HCT116 (cell line): ENCODE measurements at regions not wholly inside any gene's neighbourhood (a gene's known extent, or its start where the extent isn't known, plus 50 kb on each side); places are given as distances from the start of the nearest gene placed in this dataset.

ENCODE experiments used
- ATAC-seq: fragments of 200-7000 bp; cut with Tn5 transposase; 2 replicates; pipeline ENCODE4 v1.9.1; 2020; ENCODE audit warnings: mild to moderate bottlenecking, moderate library complexity
- BruUV-seq: library from RNA; stranded (reverse); fragments of 400-500 nt; replicated peaks from 2 replicates; lab custom pipeline; 2021; lab: Mats Ljungman, UMichigan
- CTCF ChIA-PET: fragments of 300-600 bp; sonication (Branson Sonifier 250); formaldehyde crosslinking; loops from one replicate; lab custom pipeline; 2021; ENCODE audit warnings: antibody characterized with exemption; lab: Charles Lee
- POLR2A ChIA-PET: fragments of 300-600, 350-600 bp; sonication (Branson Sonifier 250); formaldehyde crosslinking; loops from one replicate; lab custom pipeline; 2021; ENCODE audit warnings: antibody characterized with exemption; lab: Charles Lee
- RAD21 ChIA-PET, 2 experiments: fragments of 300-600 bp; sonication (Branson Sonifier 250); formaldehyde crosslinking; loops; one replicate each; lab custom pipeline; 2023; ENCODE audit warnings: low total read pairs in 2 of 2; ENCODE audit not compliant: uncharacterized antibody in 2 of 2, unreplicated experiment in 2 of 2, low non-redundant PET in 1 of 2; lab: Charles Lee
- DNase-seq: peaks from one replicate; pipeline ENCODE4 v3.0.0-alpha.2; 2010; ENCODE audit warnings: low read depth, low spot score
- H2AFZ ChIP-seq: fragments of 200-600 bp; shearing (Covaris generic), sonication (generic); 2 replicates; pipeline ENCODE4 v1.6.1; 2017; ENCODE audit warnings: low read depth, mixed run types, mixed read lengths, antibody characterized with exemption, low read length; ENCODE audit not compliant: poor library complexity, severe bottlenecking
- H3K27ac ChIP-seq: 2 replicates; pipeline ENCODE4 v1.5.1; 2012; ENCODE audit warnings: low read depth, low read length
- H3K27me3 ChIP-seq: fragments of 200-600 bp; sonication (generic); 2 replicates; pipeline ENCODE4 v1.6.1; 2016; ENCODE audit warnings: mixed run types, low read length, mixed read lengths; ENCODE audit not compliant: insufficient read depth
- H3K36me3 ChIP-seq, 2 experiments: fragments of 200-500 bp in 1 of 2; fragments of 200-600 bp in 1 of 2; sonication (Bioruptor generic) in 1 of 2; sonication (generic) in 1 of 2; 2 replicates each; pipeline versions ENCODE4 v1.5.1 to v1.6.1; 2014 to 2016; ENCODE audit warnings: low read length in 2 of 2, inconsistent platforms in 1 of 2, mixed read lengths in 1 of 2, mixed run types in 1 of 2; ENCODE audit not compliant: insufficient read depth in 2 of 2, control insufficient read depth in 1 of 2
- H3K4me1 ChIP-seq, 2 experiments: fragments of 200-600 bp in 1 of 2; sonication (generic) in 1 of 2; 2 replicates each; pipeline versions ENCODE4 v1.5.1 to v1.6.1; 2012 to 2017; ENCODE audit warnings: low read length in 2 of 2, inconsistent platforms in 1 of 2, mild to moderate bottlenecking in 1 of 2, mixed read lengths in 1 of 2, mixed run types in 1 of 2, moderate library complexity in 1 of 2; ENCODE audit not compliant: insufficient read depth in 2 of 2, control insufficient read depth in 1 of 2
- H3K4me2 ChIP-seq: fragments of 200-600 bp; sonication (generic); 2 replicates; pipeline ENCODE4 v1.6.1; 2017; ENCODE audit warnings: mixed run types, low read length, mixed read lengths
- H3K4me3 ChIP-seq, 2 experiments: fragments of 200-600 bp in 1 of 2; sonication (generic) in 1 of 2; replicated peaks in 1 of 2; 2 replicates each; pipeline ENCODE4 v1.5.1; 2011 to 2016; ENCODE audit warnings: low read length in 2 of 2, control low read depth in 1 of 2, low read depth in 1 of 2, mild to moderate bottlenecking in 1 of 2, mixed read lengths in 1 of 2, mixed run types in 1 of 2
- H3K79me2 ChIP-seq: fragments of 200-600 bp; sonication (generic); 2 replicates; pipeline ENCODE4 v1.6.1; 2017; ENCODE audit warnings: mild to moderate bottlenecking, mixed run types, low read length, moderate library complexity, mixed read lengths; ENCODE audit not compliant: insufficient read depth
- H3K9ac ChIP-seq: fragments of 200-600 bp; sonication (generic); 2 replicates; pipeline ENCODE4 v1.6.1; 2016; ENCODE audit warnings: low read length, mixed read lengths
- H3K9me2 ChIP-seq: fragments of 200-600 bp; sonication (generic), shearing (Covaris generic); 2 replicates; pipeline ENCODE4 v1.6.1; 2017; ENCODE audit warnings: mixed run types, mild to moderate bottlenecking, moderate library complexity; ENCODE audit not compliant: insufficient read depth
- H3K9me3 ChIP-seq, 2 experiments: fragments of 200-500 bp in 1 of 2; fragments of 200-600 bp in 1 of 2; sonication (Bioruptor generic) in 1 of 2; sonication (generic) in 1 of 2; 2 replicates each; pipeline ENCODE4 v1.6.1; 2014 to 2017; ENCODE audit warnings: low read length in 2 of 2, mixed read lengths in 2 of 2, inconsistent platforms in 1 of 2, low read depth in 1 of 2, mild to moderate bottlenecking in 1 of 2, mixed run types in 1 of 2, moderate library complexity in 1 of 2; ENCODE audit not compliant: control insufficient read depth in 1 of 2, insufficient read depth in 1 of 2
- H4K20me1 ChIP-seq: fragments of 200-600 bp; sonication (generic), shearing (Covaris generic); 2 replicates; pipeline ENCODE4 v1.6.1; 2017; ENCODE audit warnings: mixed run types, mild to moderate bottlenecking, moderate library complexity; ENCODE audit not compliant: insufficient read depth
- CBX3 ChIP-seq: IDR thresholded peaks from 2 replicates; pipeline ENCODE4 v1.6.1; 2012; ENCODE audit warnings: low read depth
- CEBPB ChIP-seq: IDR thresholded peaks from 2 replicates; pipeline ENCODE4 v1.6.1; 2012; ENCODE audit warnings: low read depth
- EGR1 ChIP-seq: IDR thresholded peaks from 2 replicates; pipeline ENCODE4 v1.6.1; 2012; ENCODE audit warnings: low read depth
- ELF1 ChIP-seq: IDR thresholded peaks from 2 replicates; pipeline ENCODE4 v1.6.1; 2012; ENCODE audit warnings: low read depth, borderline replicate concordance
- EZH2 ChIP-seq: fragments of 200-600 bp; sonication (generic); IDR thresholded peaks from 2 replicates; pipeline ENCODE4 v1.6.1; 2017; ENCODE audit warnings: antibody characterized with exemption, mixed run types
- EZH2phosphoT487 ChIP-seq: fragments of 200-600 bp; IDR thresholded peaks from 2 replicates; pipeline ENCODE4 v1.6.1; 2018; ENCODE audit warnings: antibody characterized with exemption, borderline replicate concordance
- FOSL1 ChIP-seq: IDR thresholded peaks from 2 replicates; pipeline ENCODE4 v1.6.1; 2012; ENCODE audit warnings: low read depth
- JUND ChIP-seq: IDR thresholded peaks from 2 replicates; pipeline ENCODE4 v1.6.1; 2012
- POLR2AphosphoS5 ChIP-seq: IDR thresholded peaks from 2 replicates; pipeline ENCODE4 v1.6.1; 2011; ENCODE audit warnings: mild to moderate bottlenecking, low read depth, low read length, moderate library complexity
- RAD21 ChIP-seq: IDR thresholded peaks from 2 replicates; pipeline ENCODE4 v1.6.1; 2012; ENCODE audit warnings: low read depth, mild to moderate bottlenecking
- SP1 ChIP-seq: IDR thresholded peaks from 2 replicates; pipeline ENCODE4 v1.6.1; 2012; ENCODE audit warnings: low read depth
- SRF ChIP-seq: IDR thresholded peaks from 2 replicates; pipeline ENCODE4 v1.6.1; 2012; ENCODE audit warnings: low read depth
- TCF7L2 ChIP-seq: IDR thresholded peaks from 2 replicates; pipeline ENCODE4 v1.7.0; 2011; ENCODE audit warnings: borderline replicate concordance, inconsistent platforms; ENCODE audit not compliant: insufficient read depth, insufficient read length; ENCODE audit errors: extremely low read depth
- YY1 ChIP-seq: IDR thresholded peaks from 2 replicates; pipeline ENCODE4 v1.6.1; 2011; ENCODE audit warnings: low read length, low read depth, moderate library complexity, mild to moderate bottlenecking; ENCODE audit not compliant: insufficient replicate concordance; ENCODE audit errors: extremely low read depth
- ZNF274 ChIP-seq: fragments of 200-500 bp; sonication (Bioruptor generic); IDR thresholded peaks from 2 replicates; pipeline ENCODE4 v1.6.1; 2014; ENCODE audit warnings: mild to moderate bottlenecking, low read depth, low read length, inconsistent platforms
- intact Hi-C: fragments of 100-400 bp; cut with micrococcal nuclease; formaldehyde crosslinking; loops from 2 replicates; pipeline ENCODE4 v1.10.0; 2022
- TF ChIP-seq, protein P1 (sequence below): IDR thresholded peaks from 2 replicates; pipeline ENCODE4 v1.6.1; 2012
- TF ChIP-seq, protein P2 (sequence below): IDR thresholded peaks from 2 replicates; pipeline ENCODE4 v1.6.1; 2012
- TF ChIP-seq, protein P3 (sequence below): IDR thresholded peaks from 2 replicates; pipeline ENCODE4 v1.6.1; 2012; ENCODE audit warnings: low read depth
- TF ChIP-seq, protein P4 (sequence below): IDR thresholded peaks from 2 replicates; pipeline ENCODE4 v1.6.1; 2011; ENCODE audit warnings: mild to moderate bottlenecking, low read length, moderate library complexity; ENCODE audit not compliant: insufficient replicate concordance; ENCODE audit errors: extremely low read depth

DNA sequence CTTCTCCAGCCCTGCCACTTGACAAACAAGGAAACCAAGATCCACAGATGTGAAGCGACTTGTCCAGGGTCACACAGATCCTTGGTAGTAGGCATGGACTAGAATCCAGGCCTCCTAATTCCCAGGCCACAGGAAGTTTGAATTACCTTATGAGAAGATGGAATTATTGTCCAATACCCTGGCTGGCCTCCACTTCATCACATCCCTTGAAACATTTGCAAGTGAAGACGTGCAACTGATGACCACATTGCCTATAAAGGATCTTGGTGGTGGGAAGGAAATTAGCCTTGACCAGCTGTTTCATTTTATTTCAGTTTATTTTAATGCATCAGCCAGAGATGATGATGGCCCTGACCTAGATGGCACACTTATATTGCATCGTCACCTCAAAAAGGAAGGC, 165.8 kb upstream of the CAMK1G start (continued):
- TF ChIP-seq JUND = no peak
- no peak for TF ChIP-seq RAD21
- TF ChIP-seq EGR1 = no peak
- no peak for TF ChIP-seq ZNF274
- no peak for TF ChIP-seq EZH2
- no peak for TF ChIP-seq TCF7L2
- TF ChIP-seq ELF1 = no peak
- no peak for TF ChIP-seq SP1
- TF ChIP-seq, protein P1, sequence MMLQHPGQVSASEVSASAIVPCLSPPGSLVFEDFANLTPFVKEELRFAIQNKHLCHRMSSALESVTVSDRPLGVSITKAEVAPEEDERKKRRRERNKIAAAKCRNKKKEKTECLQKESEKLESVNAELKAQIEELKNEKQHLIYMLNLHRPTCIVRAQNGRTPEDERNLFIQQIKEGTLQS = no peak
- TF ChIP-seq POLR2AphosphoS5 = no peak
- TF ChIP-seq CEBPB = no peak
- TF ChIP-seq, protein P2, sequence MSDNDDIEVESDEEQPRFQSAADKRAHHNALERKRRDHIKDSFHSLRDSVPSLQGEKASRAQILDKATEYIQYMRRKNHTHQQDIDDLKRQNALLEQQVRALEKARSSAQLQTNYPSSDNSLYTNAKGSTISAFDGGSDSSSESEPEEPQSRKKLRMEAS = no peak
- no peak for TF ChIP-seq FOSL1
- TF ChIP-seq SRF = no peak

DNA sequence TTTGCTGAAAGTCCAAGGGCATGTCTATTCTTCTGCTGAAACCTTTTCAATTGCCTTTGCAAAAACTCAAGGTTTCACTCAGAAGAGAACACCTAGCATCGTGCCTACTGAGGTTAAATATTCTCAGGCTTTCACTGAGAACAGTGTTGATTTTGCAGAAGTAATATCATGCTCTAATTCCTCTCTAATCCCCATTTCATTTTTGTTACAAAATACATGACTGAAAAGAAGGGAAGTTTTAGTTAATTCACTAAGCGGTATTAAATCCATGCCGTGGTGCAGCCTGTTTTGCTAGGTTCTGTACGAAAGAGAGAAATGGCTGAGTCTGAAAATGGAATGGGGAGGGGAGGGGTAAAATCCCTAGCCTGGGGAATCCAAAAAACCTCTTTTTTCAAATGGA, 163.2 kb upstream of the CAMK1G start:
- peaks cover 0 to 8% of the 10 kb centered on the region in 2 experiments; a peak in 2 of 4 replicates for H3K4me1 ChIP-seq
- TF ChIP-seq, protein P1 = no peak
- no peak for TF ChIP-seq CBX3
- TF ChIP-seq, protein P3, sequence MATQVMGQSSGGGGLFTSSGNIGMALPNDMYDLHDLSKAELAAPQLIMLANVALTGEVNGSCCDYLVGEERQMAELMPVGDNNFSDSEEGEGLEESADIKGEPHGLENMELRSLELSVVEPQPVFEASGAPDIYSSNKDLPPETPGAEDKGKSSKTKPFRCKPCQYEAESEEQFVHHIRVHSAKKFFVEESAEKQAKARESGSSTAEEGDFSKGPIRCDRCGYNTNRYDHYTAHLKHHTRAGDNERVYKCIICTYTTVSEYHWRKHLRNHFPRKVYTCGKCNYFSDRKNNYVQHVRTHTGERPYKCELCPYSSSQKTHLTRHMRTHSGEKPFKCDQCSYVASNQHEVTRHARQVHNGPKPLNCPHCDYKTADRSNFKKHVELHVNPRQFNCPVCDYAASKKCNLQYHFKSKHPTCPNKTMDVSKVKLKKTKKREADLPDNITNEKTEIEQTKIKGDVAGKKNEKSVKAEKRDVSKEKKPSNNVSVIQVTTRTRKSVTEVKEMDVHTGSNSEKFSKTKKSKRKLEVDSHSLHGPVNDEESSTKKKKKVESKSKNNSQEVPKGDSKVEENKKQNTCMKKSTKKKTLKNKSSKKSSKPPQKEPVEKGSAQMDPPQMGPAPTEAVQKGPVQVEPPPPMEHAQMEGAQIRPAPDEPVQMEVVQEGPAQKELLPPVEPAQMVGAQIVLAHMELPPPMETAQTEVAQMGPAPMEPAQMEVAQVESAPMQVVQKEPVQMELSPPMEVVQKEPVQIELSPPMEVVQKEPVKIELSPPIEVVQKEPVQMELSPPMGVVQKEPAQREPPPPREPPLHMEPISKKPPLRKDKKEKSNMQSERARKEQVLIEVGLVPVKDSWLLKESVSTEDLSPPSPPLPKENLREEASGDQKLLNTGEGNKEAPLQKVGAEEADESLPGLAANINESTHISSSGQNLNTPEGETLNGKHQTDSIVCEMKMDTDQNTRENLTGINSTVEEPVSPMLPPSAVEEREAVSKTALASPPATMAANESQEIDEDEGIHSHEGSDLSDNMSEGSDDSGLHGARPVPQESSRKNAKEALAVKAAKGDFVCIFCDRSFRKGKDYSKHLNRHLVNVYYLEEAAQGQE = no peak
- TF ChIP-seq, protein P4, sequence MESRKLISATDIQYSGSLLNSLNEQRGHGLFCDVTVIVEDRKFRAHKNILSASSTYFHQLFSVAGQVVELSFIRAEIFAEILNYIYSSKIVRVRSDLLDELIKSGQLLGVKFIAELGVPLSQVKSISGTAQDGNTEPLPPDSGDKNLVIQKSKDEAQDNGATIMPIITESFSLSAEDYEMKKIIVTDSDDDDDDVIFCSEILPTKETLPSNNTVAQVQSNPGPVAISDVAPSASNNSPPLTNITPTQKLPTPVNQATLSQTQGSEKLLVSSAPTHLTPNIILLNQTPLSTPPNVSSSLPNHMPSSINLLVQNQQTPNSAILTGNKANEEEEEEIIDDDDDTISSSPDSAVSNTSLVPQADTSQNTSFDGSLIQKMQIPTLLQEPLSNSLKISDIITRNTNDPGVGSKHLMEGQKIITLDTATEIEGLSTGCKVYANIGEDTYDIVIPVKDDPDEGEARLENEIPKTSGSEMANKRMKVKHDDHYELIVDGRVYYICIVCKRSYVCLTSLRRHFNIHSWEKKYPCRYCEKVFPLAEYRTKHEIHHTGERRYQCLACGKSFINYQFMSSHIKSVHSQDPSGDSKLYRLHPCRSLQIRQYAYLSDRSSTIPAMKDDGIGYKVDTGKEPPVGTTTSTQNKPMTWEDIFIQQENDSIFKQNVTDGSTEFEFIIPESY = no peak
- no peak for TF ChIP-seq FOSL1
- no peak for TF ChIP-seq ELF1
- TF ChIP-seq TCF7L2 = no peak
- TF ChIP-seq CEBPB = no peak
- TF ChIP-seq YY1 = no peak
- TF ChIP-seq EGR1 = no peak
- TF ChIP-seq EZH2phosphoT487 = no peak
- no peak for TF ChIP-seq EZH2
- no peak for TF ChIP-seq POLR2AphosphoS5
- TF ChIP-seq, protein P2 = no peak
- TF ChIP-seq SP1 = no peak

More for the DNA sequence above, 163.2 kb upstream of the CAMK1G start:
- intact Hi-C loops = no loop called here
- ATAC-seq = no peak
- Histone ChIP-seq H3K9me2 (no peaks in the 10 kb centered on the region), H3K4me2 (no peak overlapping the region), H3K27me3 (no peaks in the 10 kb centered on the region; the same call in 1 of the 2 replicates), H3K4me3 (no peak overlapping the region), H3K36me3 (no peaks in the 10 kb centered on the region), H3K27ac (no peak overlapping the region), H3K9ac (no peak overlapping the region), H4K20me1 (no peaks in the 10 kb centered on the region), H3K79me2 (no peaks in the 10 kb centered on the region), H3K9me3 (no peaks in the 10 kb centered on the region), H2AFZ (no peak overlapping the region)
- POLR2A ChIA-PET = no interaction called here
- no peak for DNase-seq
- BruUV-seq = no TSS peak
- RAD21 ChIA-PET = no interaction called here
- CTCF ChIA-PET = no interaction called here
